PC-3 (cell line): ENCODE measurements at regions not wholly inside any gene's neighbourhood (a gene's known extent, or its start where the extent isn't known, plus 50 kb on each side); places are given as distances from the start of the nearest gene placed in this dataset.
"Not testable (repeated sequence)": the region's sequence is repeated elsewhere in the genome, so short reads cannot be mapped to it uniquely, and the experiment has no call there.

ENCODE experiments used
- ATAC-seq: fragments of 200-7000 bp; cut with Tn5 transposase; 2 replicates; pipeline ENCODE4 v1.9.1; 2020; ENCODE audit warnings: mild to moderate bottlenecking, moderate library complexity
- BruUV-seq: library from RNA; stranded (reverse); fragments of 400-500 nt; replicated peaks from 2 replicates; lab custom pipeline; 2021; lab: Mats Ljungman, UMichigan
- CTCF ChIA-PET: fragments of 300-600 bp; sonication (Branson Sonifier 250); formaldehyde crosslinking; loops from one replicate; lab custom pipeline; 2022; ENCODE audit warnings: antibody characterized with exemption; lab: Charles Lee
- POLR2A ChIA-PET: fragments of 300-600 bp; sonication (Branson Sonifier 250); formaldehyde crosslinking; loops from one replicate; lab custom pipeline; 2022; ENCODE audit warnings: antibody characterized with exemption; ENCODE audit not compliant: unreplicated experiment; lab: Charles Lee
- DNase-seq: peaks from one replicate; pipeline ENCODE4 v3.0.0-alpha.2; 2015
- H2AFZ ChIP-seq: fragments of 300-600 bp; sonication (generic); 2 replicates; pipeline ENCODE4 v1.6.0; 2016; ENCODE audit warnings: antibody characterized with exemption, low read length
- H3F3A ChIP-seq: fragments of 300-600 bp; sonication (generic); one replicate; pipeline ENCODE4 v1.6.0; 2017; ENCODE audit warnings: antibody characterized with exemption, low read length, control low read depth, mild to moderate bottlenecking; ENCODE audit not compliant: unreplicated experiment
- H3K27ac ChIP-seq: fragments of 300-600 bp; sonication (generic); 2 replicates; pipeline ENCODE4 v1.5.1; 2016; ENCODE audit warnings: mild to moderate bottlenecking, low read length
- H3K27me3 ChIP-seq: fragments of 300-600 bp; sonication (generic); 2 replicates; pipeline ENCODE4 v1.6.1; 2016; ENCODE audit warnings: low read length, mixed read lengths
- H3K36me3 ChIP-seq: fragments of 300-600 bp; sonication (generic); 2 replicates; pipeline ENCODE4 v1.6.1; 2016; ENCODE audit warnings: low read depth, mixed run types, low read length, mixed read lengths
- H3K4me1 ChIP-seq: fragments of 300-600 bp; sonication (generic); 2 replicates; pipeline ENCODE4 v1.5.1; 2016; ENCODE audit warnings: low read length; ENCODE audit not compliant: insufficient read depth
- H3K4me2 ChIP-seq: fragments of 300-600 bp; sonication (generic); 2 replicates; pipeline ENCODE4 v1.6.0; 2016; ENCODE audit warnings: low read length
- H3K4me3 ChIP-seq: fragments of 300-600 bp; sonication (generic); 2 replicates; pipeline ENCODE4 v1.5.1; 2016; ENCODE audit warnings: mild to moderate bottlenecking, low read length, mixed read lengths
- H3K79me2 ChIP-seq: fragments of 300-600 bp; sonication (generic); 2 replicates; pipeline ENCODE4 v1.6.1; 2017; ENCODE audit warnings: low read length, mixed read lengths
- H3K9ac ChIP-seq: fragments of 300-600 bp; sonication (generic); 2 replicates; pipeline ENCODE4 v1.6.0; 2016; ENCODE audit warnings: mild to moderate bottlenecking, low read length
- H3K9me2 ChIP-seq: fragments of 300-600 bp; sonication (generic); replicated peaks from 2 replicates; pipeline ENCODE4 v1.6.1; 2016; ENCODE audit warnings: mixed run types, low read length, mixed read lengths
- H3K9me3 ChIP-seq: fragments of 300-600 bp; sonication (generic); 2 replicates; pipeline ENCODE4 v1.6.1; 2016; ENCODE audit warnings: low read length, mixed read lengths
- H4K20me1 ChIP-seq: fragments of 300-600 bp; sonication (generic); 2 replicates; pipeline ENCODE4 v1.6.1; 2016; ENCODE audit warnings: low read length, mixed read lengths
- CTCF ChIP-seq: fragments of 300-600 bp; sonication (generic); conservative IDR thresholded peaks from 2 replicates; pipeline ENCODE4 v1.5.1; 2017; ENCODE audit warnings: antibody characterized with exemption, low read depth, mild to moderate bottlenecking, low read length
- EZH2 ChIP-seq: fragments of 300-600 bp; sonication (generic); IDR thresholded peaks from one replicate; pipeline ENCODE4 v1.6.1; 2017; ENCODE audit warnings: antibody characterized with exemption, mild to moderate bottlenecking, low read length; ENCODE audit not compliant: unreplicated experiment
- EZH2phosphoT487 ChIP-seq: fragments of 300-600 bp; sonication (generic); IDR thresholded peaks from 2 replicates; pipeline ENCODE4 v1.6.1; 2018; ENCODE audit warnings: mild to moderate bottlenecking, antibody characterized with exemption, low read length, borderline replicate concordance
- intact Hi-C: fragments of 100-400 bp; cut with micrococcal nuclease; formaldehyde crosslinking; loops from 2 replicates; pipeline ENCODE4 v1.9.0; 2023

- Histone ChIP-seq H3F3A (no peaks in the 10 kb centered on the region), H4K20me1 (no peaks in the 10 kb centered on the region), H3K9me3 (no peaks in the 10 kb centered on the region), H3K9ac (no peak overlapping the region), H3K27ac (no peak overlapping the region), H3K9me2 (no peaks in the 10 kb centered on the region), H3K27me3 (no peaks in the 10 kb centered on the region), H3K36me3 (no peaks in the 10 kb centered on the region), H3K4me2 (no peak overlapping the region), H2AFZ (no peak overlapping the region), H3K79me2 (no peaks in the 10 kb centered on the region), H3K4me3 (no peak overlapping the region), H3K4me1 (peaks cover 26% of the 10 kb centered on the region)
- CTCF ChIA-PET: interaction anchor here (1.6 kb wide), 1 partner anchor 35 kb away, joined by 3 read pairs; no protein-coding TSS in a partner anchor
- POLR2A ChIA-PET: no interaction called here
- no peak for ATAC-seq
- TF ChIP-seq EZH2phosphoT487 (no peak), CTCF (no peak), EZH2 (no peak)
- DNase-seq: peak; percentile 77
- intact Hi-C loops: no loop called here
- BruUV-seq: no TSS peak
These were observed 411.2 kb upstream of the CAMK1G start for GRCh38 chr1:209172286-209172685.

GRCh38 chr1:209172792-209173542, 410.5 kb upstream of the CAMK1G start:
- H3K27me3 ChIP-seq, H4K20me1 ChIP-seq, H3K4me3 ChIP-seq, H3F3A ChIP-seq, CTCF ChIA-PET, H3K9me2 ChIP-seq, BruUV-seq, DNase-seq, H3K9ac ChIP-seq, H3K36me3 ChIP-seq, H3K4me2 ChIP-seq, H3K79me2 ChIP-seq, ATAC-seq, H2AFZ ChIP-seq, H3K9me3 ChIP-seq, intact Hi-C loops, H3K27ac ChIP-seq, POLR2A ChIA-PET: not testable (repeated sequence)
- H3K4me1 ChIP-seq: peaks cover 21% of the 10 kb centered on the region

GRCh38 chr1:209173796-209174195, 409.7 kb upstream of the CAMK1G start:
- ATAC-seq, H3K79me2 ChIP-seq, H3K27ac ChIP-seq, H3F3A ChIP-seq, DNase-seq, H3K4me3 ChIP-seq, H4K20me1 ChIP-seq, POLR2A ChIA-PET, H3K9me2 ChIP-seq, H3K9me3 ChIP-seq, H3K27me3 ChIP-seq, H2AFZ ChIP-seq, CTCF ChIA-PET, H3K9ac ChIP-seq, H3K36me3 ChIP-seq, H3K4me2 ChIP-seq, intact Hi-C loops, BruUV-seq: not testable (repeated sequence)
- H3K4me1 ChIP-seq: peaks cover 14% of the 10 kb centered on the region
